Thyroid gland (tissue), 4 donors: ENCODE measurements at regions not wholly inside any gene's neighbourhood (a gene's known extent, or its start where the extent isn't known, plus 50 kb on each side); places are given as distances from the start of the nearest gene placed in this dataset.

Source experiments
- CTCF ChIP-seq, 6 experiments: fragments of 200-600 bp in 3 of 6; fragments of 450-650 bp in 3 of 6; sonication (generic) in 3 of 6; IDR thresholded peaks; one replicate each; pipeline ENCODE4 v1.5.1; 2016 to 2019; ENCODE audit warnings: antibody characterized with exemption in 6 of 6, mild to moderate bottlenecking in 2 of 6, inconsistent platforms in 1 of 6, moderate library complexity in 1 of 6
- POLR2A ChIP-seq, 2 donors: fragments of 450-650 bp; IDR thresholded peaks; one replicate each; pipeline ENCODE4 v1.6.1; 2017; ENCODE audit warnings: antibody characterized with exemption in 2 of 2, mild to moderate bottlenecking in 2 of 2, moderate library complexity in 1 of 2

- TF ChIP-seq CTCF (IDR thresholded peaks at IDR 0.05) (no peak), POLR2A (IDR thresholded peaks at IDR 0.05) (no peak)
These were observed 181.4 kb upstream of the PCDH7 start for GRCh38 chr4:30538794-30539193.
